GM12891 (cell line): ENCODE measurements at regions not wholly inside any gene's neighbourhood (a gene's known extent, or its start where the extent isn't known, plus 50 kb on each side); places are given as distances from the start of the nearest gene placed in this dataset.

ENCODE experiments used
- POLR2A ChIP-seq: IDR thresholded peaks from 2 replicates; pipeline ENCODE4 v1.6.1; 2011; ENCODE audit warnings: low read depth, low read length, control low read depth
- POLR2AphosphoS5 ChIP-seq: IDR thresholded peaks from 2 replicates; pipeline ENCODE4 v1.6.1; 2011; ENCODE audit warnings: low read depth, low read length, control low read depth
- SPI1 ChIP-seq: IDR thresholded peaks from 2 replicates; pipeline ENCODE4 v1.6.1; 2011; ENCODE audit warnings: low read depth, low read length, control low read depth
- TAF1 ChIP-seq: IDR thresholded peaks from 2 replicates; pipeline ENCODE4 v1.6.1; 2011; ENCODE audit warnings: low read depth, low read length, control low read depth

DNA sequence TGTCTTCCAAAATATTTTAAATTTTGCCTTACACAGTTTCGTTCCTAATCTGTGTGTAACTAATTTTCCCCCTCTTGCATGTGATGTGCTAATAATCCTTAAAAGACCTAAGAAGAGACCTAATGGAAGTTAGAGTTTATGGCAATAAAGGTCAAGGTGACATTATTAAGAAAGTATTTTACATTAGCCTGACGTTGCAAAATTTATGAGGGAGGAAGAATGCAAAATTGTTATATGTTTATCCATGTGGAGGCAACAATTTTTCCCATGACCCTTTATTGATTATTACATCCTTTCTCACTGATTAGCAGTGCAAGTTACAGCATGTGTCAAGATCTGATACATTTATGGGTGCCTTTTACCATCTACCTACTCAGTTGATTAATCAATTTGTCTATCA lies 373.8 kb upstream of the ROBO1 start:
- TF ChIP-seq POLR2AphosphoS5 (no peak), TAF1 (no peak), POLR2A (no peak), SPI1 (no peak)
